GM18868 (cell line): ENCODE measurements at regions not wholly inside any gene's neighbourhood (a gene's known extent, or its start where the extent isn't known, plus 50 kb on each side); places are given as distances from the start of the nearest gene placed in this dataset.

Experiments used
- ATAC-seq: cut with Tn5 transposase; IDR thresholded peaks from one replicate; pipeline ENCODE4 v1.9.1; 2021; ENCODE audit warnings: mild to moderate bottlenecking, moderate library complexity; ENCODE audit not compliant: unreplicated experiment

GRCh38 chr11:27907530-27907929 is 200.4 kb downstream of the KIF18A start:
- no peak for ATAC-seq

- ATAC-seq, result no peak
These were observed 200.9 kb downstream of the KIF18A start for GRCh38 chr11:27907091-27907490.

- no peak for ATAC-seq
These were observed 203.4 kb downstream of the KIF18A start for GRCh38 chr11:27904358-27905055.

- ATAC-seq, result no peak
These were observed 202.8 kb upstream of the BDNF start for GRCh38 chr11:27902981-27903624.

- no peak for ATAC-seq
These were observed 197.9 kb upstream of the BDNF start for GRCh38 chr11:27898166-27898565.

GRCh38 chr11:27896096-27896495 is 195.8 kb upstream of the BDNF start:
- no peak for ATAC-seq

- ATAC-seq, result no peak
These were observed 194.3 kb upstream of the BDNF start for GRCh38 chr11:27894552-27894951.

GRCh38 chr11:27886857-27887256 is 186.6 kb upstream of the BDNF start:
- ATAC-seq, result no peak

- ATAC-seq, result peak; percentile 55
These were observed 181.9 kb upstream of the BDNF start for GRCh38 chr11:27882066-27882697.

GRCh38 chr11:27875831-27876775 is 175.8 kb upstream of the BDNF start:
- ATAC-seq, result no peak

- ATAC-seq, result no peak
These were observed 175.0 kb upstream of the BDNF start for GRCh38 chr11:27874998-27875830.

GRCh38 chr11:27873664-27874063 is 173.4 kb upstream of the BDNF start:
- no peak for ATAC-seq

GRCh38 chr11:27871056-27871455 is 170.8 kb upstream of the BDNF start:
- ATAC-seq, result no peak

- no peak for ATAC-seq
These were observed 169.4 kb upstream of the BDNF start for GRCh38 chr11:27869701-27870100.

GRCh38 chr11:27868709-27869108 is 168.5 kb upstream of the BDNF start:
- no peak for ATAC-seq

- ATAC-seq, result no peak
These were observed 168.0 kb upstream of the BDNF start for GRCh38 chr11:27868226-27868625.

- no peak for ATAC-seq
These were observed 164.8 kb upstream of the BDNF start for GRCh38 chr11:27865105-27865504.

- no peak for ATAC-seq
These were observed 164.4 kb upstream of the BDNF start for GRCh38 chr11:27864611-27865010.

- no peak for ATAC-seq
These were observed 163.8 kb upstream of the BDNF start for GRCh38 chr11:27864091-27864491.

- no peak for ATAC-seq
These were observed 163.4 kb upstream of the BDNF start for GRCh38 chr11:27863637-27864036.
